Trophoblast cell (in vitro differentiated cells and primary cell): ENCODE measurements at regions not wholly inside any gene's neighbourhood (a gene's known extent, or its start where the extent isn't known, plus 50 kb on each side); places are given as distances from the start of the nearest gene placed in this dataset.

Experiments
- DNase-seq, 2 donors: peaks; one replicate each; pipeline ENCODE4 v3.0.0-alpha.2; 2016
- H2AFZ ChIP-seq: 2 replicates; pipeline ENCODE4 v1.6.1; 2013; ENCODE audit warnings: low read length, moderate library complexity, mild to moderate bottlenecking; ENCODE audit not compliant: insufficient read depth, poor library complexity
- H2AK5ac ChIP-seq: 2 replicates; pipeline ENCODE4 v1.6.1; 2013; ENCODE audit warnings: mild to moderate bottlenecking, low read length
- H2BK120ac ChIP-seq: 2 replicates; pipeline ENCODE4 v1.6.1; 2013; ENCODE audit warnings: low read length, mild to moderate bottlenecking, moderate library complexity; ENCODE audit not compliant: insufficient read depth, poor library complexity
- H2BK12ac ChIP-seq: 2 replicates; pipeline ENCODE4 v1.6.1; 2013; ENCODE audit warnings: mild to moderate bottlenecking, low read length, moderate library complexity
- H2BK5ac ChIP-seq: 2 replicates; pipeline ENCODE4 v1.6.1; 2013; ENCODE audit warnings: low read length, low read depth, moderate library complexity, mild to moderate bottlenecking; ENCODE audit not compliant: poor library complexity
- H3K14ac ChIP-seq: 2 replicates; pipeline ENCODE4 v1.6.1; 2013; ENCODE audit warnings: mild to moderate bottlenecking, low read length
- H3K18ac ChIP-seq: 2 replicates; pipeline ENCODE4 v1.6.1; 2013; ENCODE audit warnings: mild to moderate bottlenecking, low read length
- H3K23ac ChIP-seq: 2 replicates; pipeline ENCODE4 v1.6.1; 2013; ENCODE audit warnings: low read length
- H3K27ac ChIP-seq: 2 replicates; pipeline ENCODE4 v1.5.1; 2013; ENCODE audit warnings: low read depth, mild to moderate bottlenecking, inconsistent platforms, low read length, moderate library complexity
- H3K27me3 ChIP-seq: 2 replicates; pipeline ENCODE4 v1.6.1; 2013; ENCODE audit warnings: inconsistent platforms, mild to moderate bottlenecking, low read length, moderate library complexity; ENCODE audit not compliant: insufficient read depth
- H3K36me3 ChIP-seq, 2 experiments: 1 replicate in 1 of 2; 2 replicates in 1 of 2; pipeline ENCODE4 v1.6.1; 2013; ENCODE audit warnings: low read length in 2 of 2, mild to moderate bottlenecking in 2 of 2, moderate library complexity in 1 of 2; ENCODE audit not compliant: insufficient read depth in 2 of 2, control insufficient read depth in 1 of 2
- H3K4ac ChIP-seq: 2 replicates; pipeline ENCODE4 v1.6.1; 2013; ENCODE audit warnings: low read depth, mild to moderate bottlenecking, low read length, moderate library complexity
- H3K4me1 ChIP-seq, 2 experiments: 1 replicate in 1 of 2; 2 replicates in 1 of 2; pipeline ENCODE4 v1.6.1; 2013; ENCODE audit warnings: low read length in 2 of 2, mild to moderate bottlenecking in 2 of 2, moderate library complexity in 1 of 2; ENCODE audit not compliant: insufficient read depth in 2 of 2, control insufficient read depth in 1 of 2
- H3K4me2 ChIP-seq: 2 replicates; pipeline ENCODE4 v1.6.1; 2013; ENCODE audit warnings: inconsistent platforms, mild to moderate bottlenecking, low read length, moderate library complexity
- H3K4me3 ChIP-seq: 2 replicates; pipeline ENCODE4 v1.5.1; 2013; ENCODE audit warnings: mild to moderate bottlenecking, low read depth, low read length, inconsistent platforms
- H3K79me1 ChIP-seq: one replicate; pipeline ENCODE4 v1.6.1; 2013; ENCODE audit warnings: low read length
- H3K79me2 ChIP-seq: 2 replicates; pipeline ENCODE4 v1.6.1; 2013; ENCODE audit warnings: low read length, mild to moderate bottlenecking; ENCODE audit not compliant: control insufficient read depth, insufficient read depth, poor library complexity
- H3K9ac ChIP-seq: 2 replicates; pipeline ENCODE4 v1.6.1; 2013; ENCODE audit warnings: mild to moderate bottlenecking, low read length
- H3K9me3 ChIP-seq: 2 replicates; pipeline ENCODE4 v1.6.1; 2013; ENCODE audit warnings: low read depth, mild to moderate bottlenecking, control low read depth, inconsistent platforms, low read length; ENCODE audit not compliant: insufficient read depth
- H4K12ac ChIP-seq: 2 replicates; pipeline ENCODE4 v1.6.1; 2013; ENCODE audit warnings: low read depth, mild to moderate bottlenecking, low read length, moderate library complexity
- H4K8ac ChIP-seq: 2 replicates; pipeline ENCODE4 v1.6.1; 2013; ENCODE audit warnings: low read depth, mild to moderate bottlenecking, low read length, moderate library complexity
- H4K91ac ChIP-seq: one replicate; pipeline ENCODE4 v1.6.1; 2013; ENCODE audit warnings: low read depth, mild to moderate bottlenecking, low read length, moderate library complexity
- whole genome bisulfite sequencing: extraction: QIAGEN DNeasy Blood & Tissue Kit; methylation state at CpG from one replicate; pipeline ENCODE4 v1.1.7; 2013; ENCODE audit warnings: missing lambda C conversion rate; ENCODE audit not compliant: insufficient read length, insufficient coverage; ENCODE audit errors: extremely low coverage; 5-methylcytosine and 5-hydroxymethylcytosine counted together

DNA sequence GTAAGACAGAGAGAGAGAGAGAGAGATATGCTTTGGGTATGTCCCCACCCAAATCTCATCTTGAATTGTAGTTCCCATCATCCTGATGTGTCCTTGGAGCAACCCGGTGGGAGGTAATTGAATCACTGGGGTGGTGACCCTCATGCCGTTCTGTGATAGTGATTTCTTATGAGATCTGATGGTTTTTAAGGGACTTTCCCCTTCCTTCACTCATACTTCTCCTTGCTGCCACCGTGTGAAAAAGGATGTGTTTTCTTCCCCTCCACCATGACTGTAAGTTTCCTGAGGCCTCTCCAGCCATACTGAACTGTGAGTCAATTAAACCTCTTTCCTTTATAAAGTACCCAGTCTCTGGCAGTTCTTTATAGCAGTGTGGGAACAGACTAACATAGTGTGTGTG, 60.3 kb downstream of the EOMES start:
- H3K27ac ChIP-seq: no peak overlapping the region
- H2AFZ ChIP-seq: no peak overlapping the region
- H3K9me3 ChIP-seq: no peaks in the 10 kb centered on the region
- no peak for DNase-seq
- no peak overlapping the region for H2AK5ac ChIP-seq
- H4K8ac ChIP-seq: no peak overlapping the region
- no peaks in the 10 kb centered on the region for H3K4me1 ChIP-seq
- no peak overlapping the region for H3K23ac ChIP-seq
- H3K36me3 ChIP-seq: no peaks in the 10 kb centered on the region
- no CpG with 5 or more reads among the region's 3 CpGs for WGBS
- no peak overlapping the region for H3K4ac ChIP-seq
- no peak overlapping the region for H2BK120ac ChIP-seq
- no peak overlapping the region for H4K12ac ChIP-seq
- no peak overlapping the region for H2BK5ac ChIP-seq
- no peak overlapping the region for H3K4me3 ChIP-seq
- H4K91ac ChIP-seq: no peak overlapping the region
- no peaks in the 10 kb centered on the region for H3K79me1 ChIP-seq
- no peak overlapping the region for H3K9ac ChIP-seq
- no peak overlapping the region for H3K4me2 ChIP-seq
- H2BK12ac ChIP-seq: no peak overlapping the region
- no peaks in the 10 kb centered on the region for H3K27me3 ChIP-seq
- H3K14ac ChIP-seq: no peak overlapping the region
- H3K18ac ChIP-seq: no peak overlapping the region
- no peaks in the 10 kb centered on the region for H3K79me2 ChIP-seq

DNA sequence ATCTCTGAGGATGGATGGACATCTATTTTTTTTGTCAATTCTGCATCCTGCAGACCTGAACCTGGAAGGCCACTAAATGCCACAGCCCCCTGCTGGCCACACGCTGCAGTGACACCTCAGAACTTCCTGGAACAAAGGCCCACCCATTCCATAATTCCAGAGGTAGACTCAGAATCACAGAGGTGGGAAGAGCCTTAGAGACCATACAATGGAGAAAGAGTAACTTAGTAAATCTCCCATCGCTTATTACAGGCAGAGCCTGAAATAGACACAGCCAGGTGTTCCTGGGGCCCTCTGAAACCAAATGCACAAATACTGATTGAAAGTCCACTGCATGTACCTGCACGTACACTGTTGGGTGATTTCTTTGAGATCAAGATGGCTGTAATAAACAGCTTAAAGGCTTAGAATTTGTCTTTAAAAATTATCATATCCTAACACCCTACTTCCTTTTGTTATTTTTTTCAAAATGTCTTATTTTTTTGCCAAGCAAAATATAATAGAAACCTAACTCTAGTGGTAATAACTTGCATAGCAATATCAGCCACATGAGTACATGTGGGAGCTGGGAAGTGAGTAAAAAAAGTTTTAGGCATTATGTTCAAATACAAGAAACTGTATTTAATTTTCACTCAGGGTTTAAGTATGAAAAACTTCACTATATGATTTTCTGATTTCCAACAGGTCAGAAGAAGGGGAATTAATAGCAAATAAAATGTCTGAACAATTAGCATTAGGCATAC, 62.7 kb downstream of the EOMES start:
- Histone ChIP-seq H3K4me2 (no peak overlapping the region), H3K27ac (no peak overlapping the region), H3K18ac (no peak overlapping the region), H3K79me2 (no peaks in the 10 kb centered on the region), H2BK120ac (no peak overlapping the region), H4K12ac (no peak overlapping the region), H3K36me3 (no peaks in the 10 kb centered on the region), H3K23ac (no peak overlapping the region), H3K4ac (no peak overlapping the region), H2BK12ac (no peak overlapping the region), H3K14ac (no peak overlapping the region), H2BK5ac (no peak overlapping the region), H3K4me3 (no peak overlapping the region), H3K4me1 (no peaks in the 10 kb centered on the region), H2AK5ac (no peak overlapping the region), H3K79me1 (no peaks in the 10 kb centered on the region), H3K9me3 (no peaks in the 10 kb centered on the region), H4K8ac (no peak overlapping the region), H4K91ac (no peak overlapping the region), H2AFZ (peak overlapping the region; percentile 75), H3K27me3 (no peaks in the 10 kb centered on the region), H3K9ac (no peak overlapping the region)
- no CpG with 5 or more reads among the region's 3 CpGs for WGBS
- peak; percentile 55 to 88 for DNase-seq

DNA sequence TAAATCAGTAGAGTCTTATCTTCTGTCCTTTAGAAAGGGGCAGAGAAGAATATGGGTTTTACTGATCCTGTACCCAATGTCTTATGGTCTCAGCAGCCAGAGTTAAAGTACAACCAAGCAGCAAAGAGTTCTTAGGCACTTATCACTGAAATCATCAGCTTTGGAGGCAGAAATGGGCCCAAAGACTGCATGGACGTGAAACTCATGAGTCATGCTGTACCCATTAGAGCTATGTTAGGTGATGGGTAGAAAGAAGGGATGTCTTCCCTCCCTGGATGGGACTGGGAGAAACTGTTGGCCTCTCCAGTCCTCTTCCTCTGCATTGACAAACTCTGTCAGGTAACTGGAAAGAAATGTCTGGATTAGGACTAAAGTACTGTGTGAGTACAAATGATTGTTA, 63.4 kb downstream of the EOMES start:
- H2BK12ac ChIP-seq: no peak overlapping the region
- H3K9ac ChIP-seq: no peak overlapping the region
- no peak overlapping the region for H3K27ac ChIP-seq
- no peak overlapping the region for H2BK120ac ChIP-seq
- no peak overlapping the region for H2AFZ ChIP-seq
- no peaks in the 10 kb centered on the region for H3K4me1 ChIP-seq
- no peaks in the 10 kb centered on the region for H3K36me3 ChIP-seq
- H3K14ac ChIP-seq: no peak overlapping the region
- H4K91ac ChIP-seq: no peak overlapping the region
- no peaks in the 10 kb centered on the region for H3K79me1 ChIP-seq
- no peak overlapping the region for H3K4ac ChIP-seq
- peak in 1 of 2 donors; percentile 52 for DNase-seq
- H2BK5ac ChIP-seq: no peak overlapping the region
- WGBS: no CpG with 5 or more reads among the region's 1 CpG
- H3K23ac ChIP-seq: no peak overlapping the region
- H3K79me2 ChIP-seq: no peaks in the 10 kb centered on the region
- no peak overlapping the region for H4K8ac ChIP-seq
- H2AK5ac ChIP-seq: no peak overlapping the region
- no peak overlapping the region for H3K4me2 ChIP-seq
- H4K12ac ChIP-seq: no peak overlapping the region
- no peaks in the 10 kb centered on the region for H3K27me3 ChIP-seq
- H3K9me3 ChIP-seq: no peaks in the 10 kb centered on the region
- no peak overlapping the region for H3K4me3 ChIP-seq
- H3K18ac ChIP-seq: no peak overlapping the region

DNA sequence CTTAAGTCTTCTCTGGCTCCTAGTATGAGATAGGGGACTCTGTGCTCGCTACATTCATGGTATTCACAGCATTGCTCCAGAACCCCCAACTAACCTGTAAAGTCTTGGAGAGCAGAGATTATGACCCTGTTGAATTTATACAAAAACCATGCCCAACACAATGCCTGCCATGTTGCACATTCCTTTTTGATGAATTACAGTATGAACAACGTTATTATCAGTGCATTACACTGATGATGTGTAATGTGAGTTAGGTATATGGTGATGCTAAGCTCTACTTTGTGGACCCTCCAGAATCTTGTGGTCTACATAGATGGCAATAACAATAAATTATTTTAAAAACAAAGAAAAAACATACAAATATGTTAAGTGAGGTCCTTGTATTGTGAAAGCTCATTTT, 64.3 kb downstream of the EOMES start:
- WGBS: no CpG with 5 or more reads among the region's 2 CpGs
- Histone ChIP-seq H3K9ac (no peak overlapping the region), H3K27ac (no peak overlapping the region), H3K4ac (no peak overlapping the region), H4K91ac (no peak overlapping the region), H3K79me1 (no peaks in the 10 kb centered on the region), H4K12ac (no peak overlapping the region), H3K36me3 (no peaks in the 10 kb centered on the region), H3K79me2 (no peaks in the 10 kb centered on the region), H3K9me3 (no peaks in the 10 kb centered on the region), H2AFZ (no peak overlapping the region), H2BK12ac (no peak overlapping the region), H2BK120ac (no peak overlapping the region), H3K18ac (no peak overlapping the region), H3K23ac (no peak overlapping the region), H2BK5ac (no peak overlapping the region), H3K27me3 (no peaks in the 10 kb centered on the region), H3K14ac (no peak overlapping the region), H3K4me3 (no peak overlapping the region), H2AK5ac (no peak overlapping the region), H3K4me1 (no peaks in the 10 kb centered on the region), H4K8ac (no peak overlapping the region), H3K4me2 (no peak overlapping the region)
- DNase-seq: no peak
